Fibroblast of pulmonary artery (primary cell): ENCODE measurements at regions not wholly inside any gene's neighbourhood (a gene's known extent, or its start where the extent isn't known, plus 50 kb on each side); places are given as distances from the start of the nearest gene placed in this dataset.
A peak's percentile ranks its signal among the peaks of the same experiment; 100 is the strongest.

Experiments used
- DNase-seq: peaks from one replicate; pipeline ENCODE4 v3.0.0-alpha.2; 2010; ENCODE audit warnings: low read depth
- H3K4me3 ChIP-seq: replicated peaks from 2 replicates; pipeline ENCODE4 v1.5.1; 2011; ENCODE audit warnings: low read depth, mild to moderate bottlenecking, control low read depth, low read length, moderate library complexity
- CTCF ChIP-seq: IDR thresholded peaks from 2 replicates; pipeline ENCODE4 v1.5.1; 2011; ENCODE audit warnings: mild to moderate bottlenecking, control low read depth, low read length, inconsistent platforms; ENCODE audit errors: missing control alignments

- TF ChIP-seq CTCF = peak; percentile 41
- H3K4me3 ChIP-seq = no peak overlapping the region
- DNase-seq = peak; percentile 63
Observed at GRCh38 chr4:167290678-167291077, 56.4 kb upstream of the SPOCK3 start.

- TF ChIP-seq CTCF = no peak
- no peak overlapping the region for H3K4me3 ChIP-seq
- DNase-seq = no peak
Observed at GRCh38 chr4:167308876-167309275, 74.6 kb upstream of the SPOCK3 start.

- no peak overlapping the region for H3K4me3 ChIP-seq
- DNase-seq = no peak
- TF ChIP-seq CTCF = no peak
Observed at GRCh38 chr4:167321299-167321698, 87.0 kb upstream of the SPOCK3 start.

- peak; percentile 0 for DNase-seq
- no peak for TF ChIP-seq CTCF
- H3K4me3 ChIP-seq = no peak overlapping the region
Observed at GRCh38 chr4:167339781-167340180, 105.5 kb upstream of the SPOCK3 start.

GRCh38 chr4:167359711-167360110, 125.4 kb upstream of the SPOCK3 start:
- H3K4me3 ChIP-seq = no peak overlapping the region
- no peak for TF ChIP-seq CTCF
- no peak for DNase-seq

GRCh38 chr4:167379076-167379835, 145.0 kb upstream of the SPOCK3 start:
- no peak for DNase-seq
- no peak overlapping the region for H3K4me3 ChIP-seq
- no peak for TF ChIP-seq CTCF

- TF ChIP-seq CTCF = no peak
Observed at GRCh38 chr4:167380964-167381363, 146.7 kb upstream of the SPOCK3 start.

More at GRCh38 chr4:167380964-167381363, 146.7 kb upstream of the SPOCK3 start:
- H3K4me3 ChIP-seq = no peak overlapping the region
- no peak for DNase-seq
